GM18507 (cell line): ENCODE measurements at regions not wholly inside any gene's neighbourhood (a gene's known extent, or its start where the extent isn't known, plus 50 kb on each side); places are given as distances from the start of the nearest gene placed in this dataset.

Experiments used
- DNase-seq: peaks from one replicate; pipeline ENCODE4 v3.0.0; 2011; ENCODE audit warnings: low read depth; ENCODE audit not compliant: insufficient read length; ENCODE audit errors: extremely low spot score
- FAIRE-seq: peaks from 2 replicates; lab custom pipeline; 2011; peaks lifted over from hg19 to GRCh38; lab: Jason Lieb, UNC

GRCh38 chr6:133814238-133814637 lies 74.7 kb upstream of the TCF21 start:
- no peak for DNase-seq
- no peak for FAIRE-seq

GRCh38 chr6:133814797-133815196 lies 74.1 kb upstream of the TCF21 start:
- DNase-seq (no peak), FAIRE-seq (no peak)

GRCh38 chr6:133815313-133815712 lies 73.6 kb upstream of the TCF21 start:
- DNase-seq (no peak), FAIRE-seq (no peak)

GRCh38 chr6:133816171-133816570 lies 72.7 kb upstream of the TCF21 start:
- no peak for DNase-seq

GRCh38 chr6:133817460-133818047 lies 71.4 kb upstream of the TCF21 start:
- peak; percentile 8 for DNase-seq
- FAIRE-seq: no peak

More at GRCh38 chr6:133816171-133816570, 72.7 kb upstream of the TCF21 start:
- FAIRE-seq: no peak

GRCh38 chr6:133818320-133818719 lies 70.6 kb upstream of the TCF21 start:
- FAIRE-seq (no peak), DNase-seq (no peak)

GRCh38 chr6:133820208-133820607 lies 68.7 kb upstream of the TCF21 start:
- no peak for FAIRE-seq

GRCh38 chr6:133827766-133828165 lies 61.1 kb upstream of the TCF21 start:
- DNase-seq (no peak), FAIRE-seq (no peak)

More at GRCh38 chr6:133820208-133820607, 68.7 kb upstream of the TCF21 start:
- no peak for DNase-seq

GRCh38 chr6:133833949-133834359 lies 55.0 kb upstream of the TCF21 start:
- no peak for FAIRE-seq
- DNase-seq: no peak

GRCh38 chr6:133834472-133835170 lies 54.3 kb upstream of the TCF21 start:
- FAIRE-seq: no peak
- no peak for DNase-seq

GRCh38 chr6:133835901-133836300 lies 53.0 kb upstream of the TCF21 start:
- DNase-seq (no peak), FAIRE-seq (no peak)

GRCh38 chr6:133837801-133838349 lies 51.0 kb upstream of the TCF21 start:
- DNase-seq (peak; percentile 8), FAIRE-seq (no peak)
